SK-N-SH treated with all-trans-retinoic acid at 6 μM for 48 hours (cell line): ENCODE measurements at regions not wholly inside any gene's neighbourhood (a gene's known extent, or its start where the extent isn't known, plus 50 kb on each side); places are given as distances from the start of the nearest gene placed in this dataset.

Experiments
- ATAC-seq: fragments of 200-7000 bp; cut with Tn5 transposase; 3 replicates; pipeline ENCODE4 v1.9.1; 2020; ENCODE audit warnings: mild to moderate bottlenecking, moderate library complexity
- ARNTL ChIP-seq: fragments of 450-650 bp; formaldehyde crosslinking; IDR thresholded peaks from 2 replicates; pipeline ENCODE4 v1.5.0; 2020; ENCODE audit warnings: low read depth, mild to moderate bottlenecking, moderate library complexity, borderline replicate concordance
- BACH2 ChIP-seq: fragments of 250-450 bp; sonication (Bioruptor Pico); IDR thresholded peaks from 2 replicates; pipeline ENCODE4 v1.9.0; 2021; ENCODE audit warnings: mild to moderate bottlenecking, borderline replicate concordance
- CSDC2 ChIP-seq: fragments of 250-450 bp; sonication (Bioruptor Pico); IDR thresholded peaks from 2 replicates; pipeline ENCODE4 v1.5.0; 2020; ENCODE audit warnings: mild to moderate bottlenecking, moderate library complexity
- ESRRG ChIP-seq: fragments of 250-450 bp; sonication (Bioruptor Pico); IDR thresholded peaks from 2 replicates; pipeline ENCODE4 v1.6.1; 2021; ENCODE audit warnings: mild to moderate bottlenecking
- GLIS3 ChIP-seq: fragments of 250-450 bp; sonication (Bioruptor Pico); IDR thresholded peaks from 2 replicates; pipeline ENCODE4 v1.5.0; 2020; ENCODE audit warnings: mild to moderate bottlenecking, moderate library complexity
- ISL1 ChIP-seq: fragments of 250-450 bp; sonication (Bioruptor Pico); IDR thresholded peaks from 2 replicates; pipeline ENCODE4 v2.1.2; 2022; ENCODE audit warnings: mild to moderate bottlenecking, moderate library complexity
- OSR1 ChIP-seq: fragments of 250-450 bp; sonication (Bioruptor Pico); IDR thresholded peaks from 2 replicates; pipeline ENCODE4 v1.8.0; 2022; ENCODE audit warnings: moderate library complexity, mild to moderate bottlenecking, inconsistent platforms
- PATZ1 ChIP-seq: fragments of 250-450 bp; sonication (Bioruptor Pico); IDR thresholded peaks from 2 replicates; pipeline ENCODE4 v1.8.0; 2020; ENCODE audit warnings: mild to moderate bottlenecking, moderate library complexity, borderline replicate concordance
- POU6F1 ChIP-seq: fragments of 250-450 bp; sonication (Bioruptor Pico); IDR thresholded peaks from 2 replicates; pipeline ENCODE4 v1.8.0; 2021; ENCODE audit warnings: low read depth, mild to moderate bottlenecking, moderate library complexity, borderline replicate concordance
- PPARA ChIP-seq: fragments of 250-450 bp; sonication (Bioruptor Pico); IDR thresholded peaks from 2 replicates; pipeline ENCODE4 v1.5.0; 2020; ENCODE audit warnings: mild to moderate bottlenecking, borderline replicate concordance
- RARB ChIP-seq: fragments of 250-450 bp; sonication (Bioruptor Pico); IDR thresholded peaks from 2 replicates; pipeline ENCODE4 v1.8.0; 2021; ENCODE audit warnings: mild to moderate bottlenecking, moderate library complexity
- SNAI2 ChIP-seq: fragments of 250-450 bp; sonication (Bioruptor Pico); IDR thresholded peaks from 2 replicates; pipeline ENCODE4 v1.5.0; 2020; ENCODE audit warnings: mild to moderate bottlenecking, moderate library complexity
- TCF4 ChIP-seq: fragments of 250-450 bp; sonication (Bioruptor Pico); IDR thresholded peaks from 2 replicates; pipeline ENCODE4 v1.8.0; 2021; ENCODE audit warnings: mild to moderate bottlenecking, moderate library complexity, borderline replicate concordance
- TOX ChIP-seq: fragments of 250-450 bp; sonication (Bioruptor Pico); IDR thresholded peaks from 2 replicates; pipeline ENCODE4 v1.8.0; 2021; ENCODE audit warnings: mild to moderate bottlenecking, moderate library complexity, borderline replicate concordance
- TSHZ2 ChIP-seq: fragments of 250-450 bp; sonication (Bioruptor Pico); IDR thresholded peaks from 2 replicates; pipeline ENCODE4 v1.5.0; 2020; ENCODE audit warnings: mild to moderate bottlenecking, moderate library complexity
- ZC3H10 ChIP-seq: fragments of 250-450 bp; sonication (Bioruptor Pico); IDR thresholded peaks from 2 replicates; pipeline ENCODE4 v1.5.1; 2021; ENCODE audit warnings: mild to moderate bottlenecking, moderate library complexity
- ZFP3 ChIP-seq: fragments of 250-450 bp; sonication (Bioruptor Pico); IDR thresholded peaks from 2 replicates; pipeline ENCODE4 v1.5.0; 2020; ENCODE audit warnings: mild to moderate bottlenecking, moderate library complexity
- ZFP30 ChIP-seq: fragments of 450-650 bp; formaldehyde crosslinking; IDR thresholded peaks from 2 replicates; pipeline ENCODE4 v1.5.0; 2022; ENCODE audit warnings: mild to moderate bottlenecking, moderate library complexity
- ZNF565 ChIP-seq: fragments of 450-650 bp; formaldehyde crosslinking; conservative IDR thresholded peaks from 2 replicates; pipeline ENCODE4 v1.5.0; 2020; ENCODE audit warnings: low read depth, mild to moderate bottlenecking, moderate library complexity
- ZNF70 ChIP-seq: fragments of 450-650 bp; formaldehyde crosslinking; IDR thresholded peaks from 2 replicates; pipeline ENCODE4 v1.5.0; 2020; ENCODE audit warnings: mild to moderate bottlenecking, moderate library complexity
- ZNF8 ChIP-seq: fragments of 450-650 bp; formaldehyde crosslinking; IDR thresholded peaks from 2 replicates; pipeline ENCODE4 v1.5.0; 2020; ENCODE audit warnings: mild to moderate bottlenecking, moderate library complexity
- TF ChIP-seq, protein P1 (sequence below): fragments of 250-450 bp; sonication (Bioruptor Pico); IDR thresholded peaks from 2 replicates; pipeline ENCODE4 v1.5.1; 2020; ENCODE audit warnings: low read depth, mild to moderate bottlenecking, moderate library complexity

- TF ChIP-seq ZNF565 (CRISPR knock-in tag) (no peak), TOX (CRISPR knock-in tag) (no peak), ESRRG (CRISPR knock-in tag) (no peak), ISL1 (CRISPR knock-in tag) (no peak), POU6F1 (CRISPR knock-in tag) (no peak), ZNF8 (CRISPR knock-in tag) (no peak), ARNTL (CRISPR knock-in tag) (no peak), SNAI2 (CRISPR knock-in tag) (no peak), BACH2 (CRISPR knock-in tag) (no peak), GLIS3 (CRISPR knock-in tag) (no peak), OSR1 (CRISPR knock-in tag) (no peak), TCF4 (CRISPR knock-in tag) (no peak), PATZ1 (CRISPR knock-in tag) (no peak)
- TF ChIP-seq, protein P1, sequence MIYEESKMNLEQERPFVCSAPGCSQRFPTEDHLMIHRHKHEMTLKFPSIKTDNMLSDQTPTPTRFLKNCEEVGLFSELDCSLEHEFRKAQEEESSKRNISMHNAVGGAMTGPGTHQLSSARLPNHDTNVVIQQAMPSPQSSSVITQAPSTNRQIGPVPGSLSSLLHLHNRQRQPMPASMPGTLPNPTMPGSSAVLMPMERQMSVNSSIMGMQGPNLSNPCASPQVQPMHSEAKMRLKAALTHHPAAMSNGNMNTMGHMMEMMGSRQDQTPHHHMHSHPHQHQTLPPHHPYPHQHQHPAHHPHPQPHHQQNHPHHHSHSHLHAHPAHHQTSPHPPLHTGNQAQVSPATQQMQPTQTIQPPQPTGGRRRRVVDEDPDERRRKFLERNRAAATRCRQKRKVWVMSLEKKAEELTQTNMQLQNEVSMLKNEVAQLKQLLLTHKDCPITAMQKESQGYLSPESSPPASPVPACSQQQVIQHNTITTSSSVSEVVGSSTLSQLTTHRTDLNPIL (CRISPR knock-in tag), result no peak
- no peak for ATAC-seq
Observed at GRCh38 chr5:131001507-131001906, 163.5 kb downstream of the HINT1 start.

DNA sequence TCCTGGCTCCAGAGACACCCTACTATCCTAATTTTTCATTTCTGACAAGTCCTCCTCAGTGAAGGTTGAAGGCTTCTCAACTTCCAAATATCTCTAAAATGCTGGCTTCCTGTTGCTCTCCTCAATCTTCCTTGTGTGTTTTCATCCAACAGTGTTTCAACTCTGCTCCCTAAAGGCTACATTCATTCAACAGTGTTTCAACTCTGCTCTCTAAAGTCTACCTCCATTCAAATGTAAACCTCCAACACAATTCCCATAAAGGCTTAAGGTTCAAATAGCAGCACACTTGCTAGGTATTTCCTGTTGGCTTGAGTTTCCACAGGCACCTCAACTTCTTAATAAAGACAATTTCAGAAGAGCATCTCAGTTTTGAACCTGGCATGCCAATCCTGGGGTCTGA is 164.8 kb downstream of the HINT1 start:
- no peak for TF ChIP-seq PPARA
- TF ChIP-seq GLIS3 (CRISPR knock-in tag), result no peak
- TF ChIP-seq RARB (CRISPR knock-in tag), result no peak
- TF ChIP-seq BACH2 (CRISPR knock-in tag), result no peak
- no peak for TF ChIP-seq PATZ1 (CRISPR knock-in tag)
- TF ChIP-seq POU6F1 (CRISPR knock-in tag), result no peak
- TF ChIP-seq ZC3H10 (CRISPR knock-in tag), result no peak
- TF ChIP-seq TSHZ2 (CRISPR knock-in tag), result no peak
- no peak for TF ChIP-seq CSDC2 (CRISPR knock-in tag)
- TF ChIP-seq ZFP30 (CRISPR knock-in tag), result no peak
- TF ChIP-seq TOX (CRISPR knock-in tag), result no peak
- no peak for TF ChIP-seq ZNF8 (CRISPR knock-in tag)
- no peak for TF ChIP-seq OSR1 (CRISPR knock-in tag)
- TF ChIP-seq ZFP3 (CRISPR knock-in tag), result no peak
- no peak for TF ChIP-seq ZNF565 (CRISPR knock-in tag)
- TF ChIP-seq ZNF70 (CRISPR knock-in tag), result no peak
- TF ChIP-seq, protein P1 (CRISPR knock-in tag), result no peak

DNA sequence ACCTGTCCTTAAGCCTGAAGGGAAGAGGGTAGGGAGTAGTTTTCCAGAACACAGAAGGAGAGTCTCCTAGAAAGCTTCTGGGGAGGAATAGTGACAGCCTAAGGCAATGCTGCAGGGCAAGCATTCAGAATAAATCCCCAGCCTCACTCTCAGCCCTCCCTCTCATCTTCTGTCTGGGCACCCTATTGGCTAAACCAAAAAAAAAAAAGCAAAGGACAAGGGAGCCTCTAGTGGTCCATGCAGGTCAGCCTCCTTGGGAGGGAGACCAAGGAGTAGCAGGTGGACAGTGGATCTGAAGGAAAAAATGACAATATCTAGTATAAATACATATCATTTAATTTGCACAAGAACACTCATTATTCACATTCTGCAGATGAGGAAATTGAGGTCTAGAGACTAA is 168.3 kb downstream of the HINT1 start:
- ATAC-seq, result peak; percentile 24; the same call in 2 of the 3 replicates

More for the DNA sequence above, 164.8 kb downstream of the HINT1 start:
- no peak for ATAC-seq
